HG03060 (cell line): ENCODE measurements at regions not wholly inside any gene's neighbourhood (a gene's known extent, or its start where the extent isn't known, plus 50 kb on each side); places are given as distances from the start of the nearest gene placed in this dataset.
"Not testable (repeated sequence)": the region's sequence is repeated elsewhere in the genome, so short reads cannot be mapped to it uniquely, and the experiment has no call there.

Experiments used
- ATAC-seq: cut with Tn5 transposase; IDR thresholded peaks from one replicate; pipeline ENCODE4 v1.9.1; 2021; ENCODE audit warnings: low read depth, moderate number of reproducible peaks; ENCODE audit not compliant: unreplicated experiment

DNA sequence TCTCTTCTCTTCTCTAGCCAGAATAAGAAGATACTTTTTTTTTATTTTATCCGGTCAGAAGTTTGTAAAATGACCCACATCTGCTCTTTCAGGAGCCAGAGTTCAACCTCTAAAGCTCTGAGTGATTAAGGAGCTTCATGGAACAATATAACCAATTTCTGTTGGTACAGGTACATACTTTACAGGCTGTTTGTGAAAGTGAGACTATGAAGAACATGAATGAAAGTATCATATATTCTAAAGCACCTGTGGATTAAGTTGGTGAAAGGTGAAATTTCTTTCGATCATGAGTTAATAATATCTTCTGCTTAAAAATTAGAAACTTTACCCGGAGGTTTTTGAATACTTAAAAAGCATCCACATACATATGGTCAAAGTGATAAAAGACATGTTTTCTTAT lies 65.2 kb downstream of the DMRT2 start:
- no peak for ATAC-seq

DNA sequence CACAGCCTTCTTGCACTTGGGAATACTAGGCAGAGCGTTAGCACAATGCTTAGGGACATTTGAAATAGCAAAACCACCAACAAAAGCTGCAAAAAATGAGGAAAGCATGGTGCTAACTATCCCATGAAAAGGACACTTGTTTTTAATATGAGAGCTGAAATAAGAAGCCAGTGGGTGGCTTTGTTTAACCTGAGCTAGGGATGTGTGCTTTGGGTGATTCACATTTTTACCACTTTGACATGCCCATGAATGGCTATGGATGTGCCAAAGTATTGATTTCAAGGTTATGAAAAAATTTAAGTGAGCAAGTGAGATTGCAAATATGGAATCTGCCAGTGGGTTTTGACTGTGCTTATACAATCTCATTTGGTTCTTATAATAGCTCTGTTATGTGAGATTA lies 67.3 kb downstream of the DMRT2 start:
- no peak for ATAC-seq

DNA sequence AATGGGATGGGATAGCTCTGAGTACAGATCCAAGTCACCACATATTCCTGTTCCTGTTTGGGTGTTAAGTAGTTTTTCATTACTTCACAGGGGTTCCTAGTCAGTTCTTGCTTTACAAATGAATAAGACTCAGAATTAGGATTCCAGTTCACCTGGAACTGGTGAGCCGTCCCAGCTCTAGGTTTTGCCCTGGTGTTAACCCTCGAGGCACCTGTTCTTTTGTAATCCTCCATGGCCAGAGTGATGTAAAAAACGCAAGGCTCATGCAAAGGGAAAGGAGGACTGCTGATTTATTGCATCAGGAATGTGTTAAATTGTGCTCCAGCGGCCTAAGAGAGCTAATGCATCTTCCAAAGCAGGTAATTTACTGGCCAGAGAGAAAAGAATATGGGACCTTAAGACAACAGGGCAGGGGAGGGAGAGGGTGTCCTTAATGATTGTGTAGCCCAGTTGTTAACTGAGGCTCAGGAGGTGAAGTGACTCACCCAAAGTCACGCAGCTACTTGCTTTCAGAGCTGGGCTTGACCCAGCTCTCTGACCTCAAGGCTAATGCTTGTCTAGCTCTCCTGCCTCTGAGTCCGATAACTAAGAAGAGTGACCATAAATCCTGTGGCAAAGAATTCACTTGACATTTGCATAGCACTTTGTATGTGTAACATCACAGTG lies 70.5 kb downstream of the DMRT2 start:
- no peak for ATAC-seq

DNA sequence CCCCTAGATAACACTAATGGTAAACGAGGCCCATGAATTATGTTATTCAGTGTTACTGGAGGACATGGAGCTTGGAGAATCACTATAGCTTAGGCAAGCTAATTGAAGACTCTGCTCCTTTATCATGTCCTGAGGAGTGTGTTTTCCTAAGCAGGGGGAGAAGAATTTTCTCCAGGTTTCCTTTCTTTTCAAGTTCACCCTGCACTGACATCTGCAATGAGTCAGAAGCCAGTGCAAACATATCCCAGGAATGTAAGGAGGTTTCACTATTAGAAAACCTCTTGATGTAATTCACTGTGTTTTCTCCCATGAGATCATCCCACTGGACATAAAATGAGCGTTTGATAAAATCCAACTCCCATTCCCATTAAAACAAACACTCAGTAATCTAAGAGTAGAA lies 75.6 kb downstream of the DMRT2 start:
- no peak for ATAC-seq

DNA sequence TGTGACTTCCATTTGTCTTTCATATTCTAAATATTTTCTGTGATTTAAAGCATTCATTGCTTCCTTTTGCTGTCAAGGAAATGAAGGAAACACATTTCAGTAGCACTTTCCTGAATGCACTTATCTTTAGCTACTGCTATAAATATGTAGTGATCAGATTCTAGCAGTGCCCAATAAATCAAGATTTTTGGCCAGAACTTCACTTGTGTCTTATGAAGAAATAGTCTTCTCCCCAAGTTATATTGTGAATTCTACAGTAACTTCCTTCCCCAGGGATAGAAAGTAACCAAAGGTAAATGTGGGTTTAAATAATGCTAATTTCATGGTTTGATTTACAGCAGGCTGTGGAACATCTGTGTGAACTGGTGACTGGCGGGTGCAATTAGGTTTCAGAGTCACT lies 77.9 kb downstream of the DMRT2 start:
- ATAC-seq: no peak

DNA sequence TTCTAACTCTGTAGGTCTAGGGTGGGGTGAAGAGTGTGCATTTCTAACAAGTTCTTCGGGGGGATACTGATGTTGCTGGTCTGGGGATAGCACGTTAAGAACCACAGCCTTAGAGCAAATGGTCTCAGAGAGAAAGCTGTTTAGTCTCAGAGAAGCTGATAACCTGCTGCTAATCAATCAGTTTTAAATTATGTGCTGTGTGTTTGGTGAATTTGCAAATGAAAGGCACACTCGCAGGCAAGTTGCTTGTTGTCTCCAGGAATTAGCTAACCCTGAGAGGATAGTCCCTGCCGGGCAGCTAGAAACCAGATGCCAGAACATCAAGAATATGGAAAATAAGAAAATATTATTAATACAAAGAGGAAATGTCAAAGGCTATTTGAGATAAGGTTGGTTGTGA lies 79.2 kb downstream of the DMRT2 start:
- no peak for ATAC-seq

DNA sequence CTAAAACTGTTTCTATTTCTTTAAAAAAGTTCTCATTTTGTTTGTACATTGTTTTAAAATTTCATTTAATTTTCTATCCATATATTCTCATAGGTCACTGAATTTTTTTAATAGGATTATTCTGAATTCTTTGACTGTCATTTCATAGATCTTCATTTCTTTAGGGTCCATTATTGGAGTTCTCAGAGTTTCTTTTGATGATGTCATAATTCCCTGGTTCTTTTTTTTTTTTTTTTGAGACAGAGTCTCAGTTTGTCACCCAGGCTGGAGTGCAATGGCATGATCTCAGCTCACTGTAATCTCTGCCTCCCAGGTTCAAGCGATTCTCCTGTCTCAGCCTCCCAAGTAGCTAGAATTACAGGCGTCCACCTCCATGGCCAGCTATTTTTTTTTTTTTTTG lies 89.9 kb downstream of the DMRT2 start:
- ATAC-seq: no peak

DNA sequence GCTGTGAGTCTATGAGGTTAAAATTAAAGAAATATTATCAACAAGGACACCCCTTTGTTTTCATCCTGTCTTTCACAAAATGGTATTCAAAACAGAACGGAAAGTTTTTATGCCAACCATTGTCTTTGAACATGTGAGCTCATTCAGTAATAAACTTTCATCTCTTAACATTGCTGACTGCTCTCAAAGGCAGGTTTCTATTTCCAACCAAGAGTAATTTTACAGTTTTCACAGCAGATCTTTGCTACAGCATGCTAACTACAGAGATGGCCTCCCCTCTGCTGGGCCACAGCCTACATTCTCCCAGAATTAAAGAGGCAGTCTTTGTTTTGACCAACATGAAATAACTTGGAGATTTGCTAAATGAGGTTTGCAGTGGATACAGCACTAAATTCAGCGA lies 101.5 kb downstream of the DMRT2 start:
- no peak for ATAC-seq

DNA sequence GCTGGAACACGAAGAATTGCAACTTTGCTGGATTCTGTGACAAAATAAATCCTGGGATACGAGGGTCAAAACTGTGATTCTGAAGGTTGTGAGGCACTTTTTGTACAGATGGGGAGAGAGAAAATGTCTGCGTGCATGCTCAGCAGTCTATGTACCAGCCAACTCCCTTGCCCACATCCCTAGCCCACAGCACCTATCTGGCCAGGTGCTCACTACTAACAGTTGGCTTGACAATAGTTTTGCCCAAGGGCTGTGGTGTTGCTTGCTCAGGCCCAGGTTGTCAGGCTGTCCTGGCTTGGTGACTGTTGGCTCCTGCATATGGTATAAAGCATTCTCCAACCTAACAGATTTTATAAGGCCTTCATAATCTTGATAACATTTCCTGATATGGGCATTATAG lies 102.0 kb downstream of the DMRT2 start:
- no peak for ATAC-seq

DNA sequence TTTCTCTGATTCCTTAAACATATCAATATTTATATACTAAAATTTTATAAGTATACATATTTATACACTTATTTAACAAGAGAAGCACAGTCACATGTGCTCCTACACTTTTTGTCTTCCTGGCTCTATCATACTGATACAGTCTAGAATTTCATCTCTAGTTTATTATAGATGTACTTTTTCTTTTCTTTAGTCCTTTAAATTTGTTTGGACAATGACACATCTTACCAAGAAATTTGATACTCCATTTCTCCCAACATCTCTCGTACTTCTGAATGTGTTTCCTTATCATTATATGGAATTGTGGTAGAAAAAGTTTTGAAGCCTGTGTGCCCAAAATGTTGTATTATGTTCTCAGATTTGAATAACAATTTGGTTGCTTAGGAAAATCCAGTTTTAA lies 104.6 kb downstream of the DMRT2 start:
- ATAC-seq: no peak

DNA sequence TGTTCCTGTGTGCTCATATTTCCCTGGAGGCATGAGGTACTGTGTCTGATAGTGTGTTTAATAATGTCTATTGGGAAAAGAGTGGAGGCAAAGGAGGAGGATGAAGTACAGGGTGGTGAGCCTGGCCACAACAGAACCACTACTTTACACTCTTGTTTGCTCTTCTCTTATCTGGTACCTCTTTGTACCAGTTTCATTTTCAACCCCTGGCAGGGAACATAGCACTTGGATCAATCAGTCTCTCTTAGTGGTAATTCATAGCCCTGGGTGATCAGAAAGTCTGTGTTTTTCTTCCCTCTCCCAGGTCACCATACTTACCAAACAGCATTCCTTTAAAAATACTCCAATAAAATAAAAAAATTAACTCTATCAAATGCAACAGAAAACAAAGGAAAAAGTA lies 105.4 kb downstream of the DMRT2 start:
- no peak for ATAC-seq

DNA sequence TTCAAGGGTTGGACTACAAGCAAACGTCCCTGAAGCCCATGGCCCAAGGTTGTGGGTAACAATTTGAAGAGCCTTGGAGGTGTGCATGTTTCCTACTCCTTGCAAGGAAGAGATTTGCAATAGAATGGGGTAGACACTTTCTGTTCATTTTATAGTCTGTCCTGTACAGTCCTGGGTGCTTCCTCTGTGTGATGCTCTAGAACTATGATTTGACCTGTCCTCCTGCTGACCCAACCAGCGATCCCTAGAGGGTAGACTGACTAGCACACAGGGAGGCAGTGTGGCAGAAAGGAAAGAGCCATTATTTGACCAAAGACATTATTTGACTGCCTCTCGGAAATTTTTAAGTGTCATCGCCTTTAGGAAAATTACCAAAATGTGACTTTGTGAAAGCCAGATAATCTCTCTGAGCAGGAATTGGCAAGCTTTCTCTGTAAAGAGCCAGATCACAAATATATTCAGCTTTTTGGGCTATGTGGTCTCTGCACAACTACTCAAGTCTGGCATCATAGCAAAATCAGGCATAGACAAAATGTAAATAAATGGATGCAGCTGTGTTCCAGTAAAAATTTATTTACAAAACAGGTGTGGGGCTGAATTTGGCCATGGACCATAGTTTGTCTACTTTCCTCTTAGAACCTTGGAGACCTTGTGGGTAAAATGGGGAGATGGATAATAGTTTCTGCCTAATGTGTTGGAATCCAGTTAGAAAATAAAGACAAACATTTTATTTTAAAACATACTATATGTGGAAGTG lies 106.8 kb downstream of the DMRT2 start:
- no peak for ATAC-seq

DNA sequence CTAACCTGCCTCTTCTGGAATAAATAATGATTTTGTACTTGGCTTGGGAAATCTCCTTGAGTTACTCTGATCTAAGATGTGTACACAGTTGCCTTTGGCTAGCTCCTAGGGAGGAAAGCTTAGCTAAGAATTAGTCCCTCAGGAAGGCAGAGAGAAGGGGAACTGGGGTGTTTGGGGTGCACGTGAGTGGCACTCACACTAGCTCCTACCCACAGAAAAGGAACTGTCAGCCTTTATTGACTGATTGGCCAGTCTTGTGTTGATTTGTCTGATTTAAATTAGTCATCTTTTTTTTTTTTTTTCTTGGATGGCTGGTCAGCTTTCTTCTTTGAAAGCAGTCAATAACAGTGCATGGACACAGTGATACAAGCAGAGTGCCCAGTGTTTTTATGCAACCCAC lies 107.7 kb downstream of the DMRT2 start:
- ATAC-seq: no peak

DNA sequence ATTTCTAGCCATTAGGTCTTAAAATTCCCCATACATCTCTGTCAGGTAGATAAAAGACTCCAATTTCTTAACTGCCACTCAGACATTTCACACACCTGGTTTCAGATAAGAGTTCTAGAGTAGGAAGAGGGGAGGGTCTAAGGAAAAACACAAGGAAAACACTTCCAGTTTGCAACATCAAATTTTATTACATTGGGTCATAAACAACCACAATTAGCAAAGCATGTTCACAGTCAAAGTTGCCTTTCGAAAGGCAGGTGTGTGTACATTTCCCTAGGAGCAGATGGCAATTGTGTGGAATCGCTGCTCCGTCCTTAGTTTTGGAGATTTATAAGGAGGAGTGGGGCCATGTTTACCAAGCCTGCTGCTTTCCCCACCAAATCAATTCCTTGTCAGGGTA lies 120.8 kb downstream of the DMRT2 start:
- ATAC-seq: no peak

DNA sequence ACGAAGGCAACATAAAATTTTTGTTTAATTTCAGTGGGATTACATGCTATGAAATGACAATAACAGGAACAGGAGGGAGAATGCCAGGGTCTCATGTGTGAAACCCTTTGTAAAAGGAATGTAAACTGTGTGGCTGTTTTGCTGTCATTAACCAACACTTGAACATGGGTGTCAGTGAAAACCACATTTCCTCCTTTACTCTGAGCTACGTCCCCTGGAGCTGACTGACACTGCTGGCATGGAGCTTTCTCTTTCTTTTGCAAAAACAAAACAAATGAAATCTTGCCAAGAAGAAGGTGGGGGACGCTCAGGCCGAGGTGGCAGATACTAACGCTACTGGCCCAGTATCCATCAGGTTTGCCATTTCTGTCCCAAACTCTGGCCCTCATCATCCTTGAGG lies 121.4 kb downstream of the DMRT2 start:
- no peak for ATAC-seq

DNA sequence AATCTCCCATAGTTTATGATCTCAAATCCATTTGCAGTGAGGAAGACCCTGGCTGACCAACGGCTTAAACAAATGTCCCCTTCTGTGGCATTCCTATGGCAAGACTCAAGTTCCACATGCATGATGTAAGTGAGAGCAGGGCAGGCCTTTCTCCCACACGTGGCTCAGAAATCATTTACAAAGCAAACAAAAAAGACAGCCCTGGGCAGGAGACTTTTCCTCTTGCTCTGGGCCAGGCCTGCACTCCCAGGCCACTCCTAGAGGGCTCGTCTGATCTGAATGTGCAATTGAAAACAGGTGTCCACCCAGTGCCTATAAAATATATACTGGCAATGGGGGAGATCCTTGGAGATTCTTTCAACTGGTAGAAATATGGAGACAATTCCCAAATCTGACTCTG lies 123.1 kb downstream of the DMRT2 start:
- no peak for ATAC-seq

DNA sequence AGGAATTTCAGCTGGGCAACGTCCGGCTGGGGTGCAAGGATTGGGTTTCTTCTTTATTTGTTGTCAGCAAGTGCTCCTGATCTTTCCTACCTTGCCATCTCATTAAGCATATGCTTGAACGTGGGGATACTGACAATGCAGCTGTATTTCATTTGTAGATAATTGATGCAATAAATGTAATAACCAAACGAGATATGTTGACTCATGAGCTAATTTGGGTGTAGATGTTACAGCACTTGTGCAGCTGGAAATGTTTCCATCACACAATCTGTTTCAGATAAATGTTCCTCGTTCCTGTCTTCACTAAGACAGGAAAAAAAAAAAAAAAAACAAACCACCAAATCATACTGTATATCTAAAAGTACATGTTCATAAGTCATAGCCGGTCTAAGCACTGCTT lies 123.8 kb downstream of the DMRT2 start:
- no peak for ATAC-seq

DNA sequence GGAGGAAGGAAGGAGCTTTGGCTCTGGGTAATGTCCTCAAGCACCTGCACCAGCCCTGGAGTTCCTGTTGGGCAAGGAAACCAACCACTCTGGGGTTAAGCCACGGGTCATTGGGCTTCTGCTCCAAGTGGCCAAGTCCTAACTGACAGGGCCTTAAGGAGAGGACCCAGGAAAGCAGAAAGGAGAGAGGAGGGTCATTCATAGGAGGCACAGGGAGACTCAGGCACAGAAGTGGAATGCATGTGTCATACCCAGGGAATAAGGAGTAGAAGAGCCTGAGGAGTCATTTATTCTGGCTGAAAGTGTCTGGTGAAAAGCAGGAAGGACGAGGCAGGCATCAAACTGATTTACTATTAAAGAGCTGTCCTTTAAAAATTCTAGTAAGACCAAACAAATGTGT lies 129.2 kb downstream of the DMRT2 start:
- no peak for ATAC-seq

DNA sequence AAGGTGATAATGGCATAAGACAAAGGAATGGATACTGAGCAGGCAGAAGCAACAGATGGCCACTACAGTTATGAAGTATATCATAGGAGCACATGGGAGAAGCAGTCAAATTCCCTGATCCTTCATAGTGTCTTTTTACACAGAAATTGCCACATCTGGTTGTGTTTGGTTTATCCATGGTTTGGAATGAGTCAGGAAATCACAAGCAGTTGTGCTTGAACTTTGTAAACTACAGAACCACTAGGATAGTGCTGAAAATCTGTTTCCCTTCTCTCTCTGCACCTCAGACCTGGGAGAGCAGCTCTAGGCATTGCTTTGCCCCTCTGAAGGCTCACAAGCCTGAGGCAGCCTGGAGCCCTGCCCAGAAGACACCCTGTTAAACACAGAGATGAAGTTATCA lies 134.0 kb downstream of the DMRT2 start:
- ATAC-seq: no peak

DNA sequence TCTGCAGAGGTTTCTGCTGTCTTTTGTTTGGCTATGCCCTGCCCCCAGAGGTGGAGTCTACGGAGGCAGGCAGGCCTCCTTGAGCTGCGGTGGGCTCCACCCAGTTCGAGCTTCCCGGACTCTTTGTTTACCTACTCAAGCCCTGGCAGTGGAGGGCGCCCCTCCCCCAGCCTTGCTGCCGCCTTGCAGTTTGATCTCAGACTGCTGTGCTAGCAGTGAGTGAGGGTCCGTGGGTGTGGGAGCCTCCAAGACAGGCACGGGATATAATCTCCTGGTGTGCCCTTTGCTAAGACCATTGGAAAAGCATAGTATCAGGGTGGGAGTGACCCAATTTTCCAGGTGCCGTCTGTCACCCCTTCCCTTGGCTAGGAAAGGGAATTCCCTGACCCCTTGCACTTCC lies 137.0 kb downstream of the DMRT2 start:
- ATAC-seq: not testable (repeated sequence)

DNA sequence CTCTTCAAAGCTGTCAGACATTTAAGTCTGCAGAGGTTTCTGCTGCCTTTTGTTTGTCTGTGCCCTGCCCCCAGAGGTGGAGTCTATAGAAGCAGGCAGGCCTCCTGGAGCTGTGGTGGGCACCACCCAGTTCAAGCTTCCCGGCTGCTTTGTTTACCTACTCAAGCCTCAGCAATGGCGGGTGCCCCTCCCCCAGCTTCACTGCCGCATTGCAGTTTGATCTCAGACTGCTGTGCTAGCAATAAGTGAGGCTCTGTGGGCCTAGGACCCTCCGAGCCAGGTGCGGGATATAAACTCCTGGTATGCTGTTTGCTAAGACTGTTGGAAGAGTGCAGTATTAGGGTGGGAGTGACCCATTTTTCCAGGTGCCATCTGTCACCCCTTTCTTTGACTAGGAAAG lies 145.5 kb downstream of the DMRT2 start:
- not testable (repeated sequence) for ATAC-seq

DNA sequence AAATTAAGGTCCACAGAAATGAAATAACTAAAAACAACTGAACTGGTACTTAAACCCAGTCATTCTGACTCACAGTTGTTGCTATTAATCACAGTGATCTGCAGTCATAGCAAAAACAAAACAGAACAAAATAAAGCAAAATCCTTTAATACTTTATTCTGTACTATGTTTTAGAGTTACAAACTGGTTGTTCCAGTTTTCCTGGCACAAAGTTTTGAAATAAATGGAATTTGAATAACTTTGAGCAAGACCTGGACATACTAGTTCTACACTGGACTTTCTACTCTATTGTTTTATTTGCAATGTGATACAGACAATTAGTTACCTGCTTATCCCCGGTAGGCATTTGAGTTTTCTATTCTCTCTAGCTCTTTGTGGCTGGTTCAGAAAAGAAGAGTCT lies 147.9 kb downstream of the DMRT2 start:
- ATAC-seq: no peak
